A549 (cell line): ENCODE measurements at regions not wholly inside any gene's neighbourhood (a gene's known extent, or its start where the extent isn't known, plus 50 kb on each side); places are given as distances from the start of the nearest gene placed in this dataset.

Source experiments
- ATAC-seq, 2 experiments: fragments of 200-7000 bp in 1 of 2; fragments of >200 bp in 1 of 2; cut with Nextera tagmentation in 1 of 2; cut with Tn5 transposase in 1 of 2; 3 replicates each; pipeline versions ENCODE4 v1.8.0 to v1.9.1; 2018 to 2020; ENCODE audit warnings: mild to moderate bottlenecking in 1 of 2, moderate library complexity in 1 of 2
- CTCF ChIA-PET: fragments of 300-600 bp; sonication (Branson Sonifier 250); formaldehyde crosslinking; extraction: SDS; loops from one replicate; lab custom pipeline; 2021; ENCODE audit warnings: antibody characterized with exemption, inconsistent platforms; lab: Yijun Ruan, JAX
- POLR2A ChIA-PET: fragments of 350-600 bp; formaldehyde crosslinking; extraction: SDS; loops from one replicate; lab custom pipeline; 2021; ENCODE audit warnings: antibody characterized with exemption, inconsistent platforms; lab: Yijun Ruan, JAX
- DNase-seq, 2 experiments: peaks; one replicate each; pipeline versions ENCODE4 v3.0.0 to v3.0.0-alpha.2; 2011 to 2016; ENCODE audit warnings: low read depth in 1 of 2, low spot score in 1 of 2
- FAIRE-seq: peaks from 2 replicates; lab custom pipeline; 2011; peaks lifted over from hg19 to GRCh38; lab: Jason Lieb, UNC
- H3K27ac ChIP-seq, 2 experiments: fragments of >200 bp; sonication (Bioruptor Twin); formaldehyde crosslinking; 3 replicates each; pipeline ENCODE4 v1.5.1; 2016 to 2017
- H3K4me1 ChIP-seq: fragments of >200 bp; sonication (Bioruptor Twin); formaldehyde crosslinking; 3 replicates; pipeline ENCODE4 v1.6.1; 2016
- H3K4me2 ChIP-seq: fragments of >200 bp; sonication (Bioruptor Twin); formaldehyde crosslinking; 3 replicates; pipeline ENCODE4 v1.6.1; 2016
- H3K4me3 ChIP-seq: fragments of >200 bp; sonication (Bioruptor Twin); formaldehyde crosslinking; 3 replicates; pipeline ENCODE4 v1.5.1; 2016
- H3K9me3 ChIP-seq: fragments of >200 bp; sonication (Bioruptor Twin); formaldehyde crosslinking; 3 replicates; pipeline ENCODE4 v1.6.1; 2016
- ATOH8 ChIP-seq: fragments of 250-450 bp; sonication (Bioruptor Pico); IDR thresholded peaks from 2 replicates; pipeline ENCODE4 v1.5.0; 2020; ENCODE audit warnings: low read depth, mild to moderate bottlenecking, moderate library complexity
- BHLHE40 ChIP-seq: IDR thresholded peaks from 2 replicates; pipeline ENCODE4 v1.6.1; 2012; ENCODE audit warnings: low read depth, low read length, inconsistent platforms
- CEBPB ChIP-seq, 2 experiments: fragments of >200 bp in 1 of 2; sonication (Bioruptor Twin) in 1 of 2; formaldehyde crosslinking in 1 of 2; IDR thresholded peaks; 2 replicates each; pipeline ENCODE4 v1.6.1; 2012 to 2016
- EHMT2 ChIP-seq: fragments of 200-600 bp; sonication (generic); IDR thresholded peaks from 2 replicates; pipeline ENCODE4 v1.6.1; 2016; ENCODE audit warnings: antibody characterized with exemption, low read depth, mild to moderate bottlenecking, moderate library complexity
- ELK1 ChIP-seq: fragments of 150-350 bp; IDR thresholded peaks from 2 replicates; pipeline ENCODE4 v1.6.1; 2014; ENCODE audit warnings: low read depth, mild to moderate bottlenecking, low read length
- FOSB ChIP-seq: fragments of 250-450 bp; sonication (Bioruptor Pico); IDR thresholded peaks from 2 replicates; pipeline ENCODE4 v1.5.0; 2020; ENCODE audit warnings: mild to moderate bottlenecking, moderate library complexity
- HDAC2 ChIP-seq: fragments of 200-600 bp; sonication (generic); IDR thresholded peaks from 2 replicates; pipeline ENCODE4 v1.6.1; 2016
- HES2 ChIP-seq: fragments of >200 bp; sonication (Bioruptor Twin); formaldehyde crosslinking; IDR thresholded peaks from 2 replicates; pipeline ENCODE4 v1.6.1; 2016
- HMGXB4 ChIP-seq: fragments of 250-450 bp; sonication (Bioruptor Pico); IDR thresholded peaks from 2 replicates; pipeline ENCODE4 v1.5.0; 2021; ENCODE audit warnings: mild to moderate bottlenecking, moderate library complexity, borderline replicate concordance
- HOXB13 ChIP-seq: fragments of 250-450 bp; sonication (Bioruptor Pico); IDR thresholded peaks from 2 replicates; pipeline ENCODE4 v1.5.0; 2020; ENCODE audit warnings: low read depth, mild to moderate bottlenecking, moderate library complexity
- KDM5A ChIP-seq: fragments of 200-600 bp; sonication (generic); IDR thresholded peaks from 2 replicates; pipeline ENCODE4 v1.6.1; 2016; ENCODE audit warnings: antibody characterized with exemption, mild to moderate bottlenecking
- MAFK ChIP-seq: fragments of 450-650 bp; IDR thresholded peaks from 2 replicates; pipeline ENCODE4 v1.6.1; 2014; ENCODE audit not compliant: partially characterized antibody
- MAZ ChIP-seq: fragments of 150-350 bp; IDR thresholded peaks from 2 replicates; pipeline ENCODE4 v1.6.1; 2014; ENCODE audit warnings: antibody characterized with exemption, low read depth, low read length, borderline replicate concordance
- MYC ChIP-seq: IDR thresholded peaks from 2 replicates; pipeline ENCODE4 v1.6.1; 2012; ENCODE audit warnings: mild to moderate bottlenecking, inconsistent platforms, low read length, improper control_type of control experiment, borderline replicate concordance
- NFE2L2 ChIP-seq: fragments of 150-350 bp; conservative IDR thresholded peaks from 2 replicates; pipeline ENCODE4 v1.6.1; 2014; ENCODE audit warnings: low read length
- NR3C1 ChIP-seq: fragments of >200 bp; sonication (Bioruptor Twin); formaldehyde crosslinking; IDR thresholded peaks from 3 replicates; pipeline ENCODE4 v1.6.1; 2017
- PHF8 ChIP-seq: fragments of 200-600 bp; sonication (generic); IDR thresholded peaks from 2 replicates; pipeline ENCODE4 v1.6.1; 2016; ENCODE audit warnings: low read depth, mild to moderate bottlenecking, antibody characterized with exemption, moderate library complexity, borderline replicate concordance
- REST ChIP-seq: fragments of 200-600 bp; sonication (generic); IDR thresholded peaks from 2 replicates; pipeline ENCODE4 v1.6.1; 2016; ENCODE audit warnings: antibody characterized with exemption, mild to moderate bottlenecking, moderate library complexity
- SMC3 ChIP-seq: fragments of >200 bp; sonication (Bioruptor Twin); formaldehyde crosslinking; IDR thresholded peaks from 3 replicates; pipeline ENCODE4 v1.6.1; 2018; ENCODE audit warnings: inconsistent platforms
- WGBS: methylation state at CpG from one replicate; pipeline ENCODE4 v1.1.6; 2017; ENCODE audit errors: missing lambda C conversion rate; 5-methylcytosine and 5-hydroxymethylcytosine counted together
- TF ChIP-seq, protein P1 (sequence below): IDR thresholded peaks from 2 replicates; pipeline ENCODE4 v1.6.1; 2012
- TF ChIP-seq, protein P2 (sequence below): fragments of >200 bp; sonication (Bioruptor Twin); formaldehyde crosslinking; IDR thresholded peaks from 3 replicates; pipeline ENCODE4 v1.6.1; 2016

DNA sequence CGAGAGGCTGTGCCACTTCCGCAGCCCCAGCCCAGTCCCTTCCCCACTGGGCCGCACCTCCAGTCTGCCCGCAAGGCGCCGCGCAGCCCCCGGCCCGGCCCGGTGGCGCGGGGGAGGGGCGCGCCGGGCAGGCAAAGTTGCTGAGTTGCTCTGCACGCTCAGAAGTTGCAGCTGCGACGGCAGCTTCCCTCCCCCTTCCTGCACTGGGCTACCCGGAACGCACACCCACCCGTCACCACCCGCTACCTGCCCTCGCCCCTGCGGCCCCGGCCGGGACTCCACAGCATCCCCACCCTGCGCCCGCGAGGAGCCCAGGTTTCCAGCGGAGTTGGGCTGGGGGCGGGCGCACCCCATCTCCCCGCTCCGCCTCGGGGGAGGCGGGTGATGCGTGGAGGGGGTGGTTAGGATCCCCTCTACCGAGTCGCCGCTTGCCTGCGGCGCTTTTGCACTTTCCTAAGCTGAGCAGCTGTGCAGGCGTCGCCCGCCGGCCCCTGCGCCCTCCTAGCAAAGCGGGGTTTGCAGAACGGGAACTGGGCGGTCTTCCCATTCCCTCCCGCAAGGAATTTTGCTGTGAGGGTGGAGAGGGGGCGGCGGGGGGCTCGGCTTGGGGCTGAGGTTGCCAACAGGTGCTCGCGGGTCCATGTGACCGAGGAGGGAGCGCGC lies 55.9 kb upstream of the RREB1 start:
- ChIA-PET CTCF (interaction anchor here (0.7 kb wide), 1 partner anchor 330 kb away, joined by 3 read pairs; no protein-coding TSS in a partner anchor), POLR2A (interaction anchor here (1.0 kb wide), 1 partner anchor 15 kb away, joined by 3 read pairs; no protein-coding TSS in a partner anchor)
- ATAC-seq (peak; percentile 54 to 74; a peak in 5 of 6 replicates), FAIRE-seq (no peak), DNase-seq (no peak)
- Histone ChIP-seq H3K27ac (peak overlapping the region; percentile 70 to 88), H3K4me3 (peak overlapping the region; percentile 44), H3K4me1 (peaks cover 12% of the 10 kb centered on the region; the same call in 2 of the 3 replicates), H3K9me3 (no peaks in the 10 kb centered on the region), H3K4me2 (peak overlapping the region; percentile 77)
- 56% methylated on average over 10 of the region's 59 CpGs for WGBS
- TF ChIP-seq PHF8 = no peak
- TF ChIP-seq, protein P1, sequence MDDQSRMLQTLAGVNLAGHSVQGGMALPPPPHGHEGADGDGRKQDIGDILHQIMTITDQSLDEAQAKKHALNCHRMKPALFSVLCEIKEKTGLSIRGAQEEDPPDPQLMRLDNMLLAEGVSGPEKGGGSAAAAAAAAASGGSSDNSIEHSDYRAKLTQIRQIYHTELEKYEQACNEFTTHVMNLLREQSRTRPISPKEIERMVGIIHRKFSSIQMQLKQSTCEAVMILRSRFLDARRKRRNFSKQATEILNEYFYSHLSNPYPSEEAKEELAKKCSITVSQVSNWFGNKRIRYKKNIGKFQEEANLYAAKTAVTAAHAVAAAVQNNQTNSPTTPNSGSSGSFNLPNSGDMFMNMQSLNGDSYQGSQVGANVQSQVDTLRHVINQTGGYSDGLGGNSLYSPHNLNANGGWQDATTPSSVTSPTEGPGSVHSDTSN = no peak
- TF ChIP-seq, protein P2, sequence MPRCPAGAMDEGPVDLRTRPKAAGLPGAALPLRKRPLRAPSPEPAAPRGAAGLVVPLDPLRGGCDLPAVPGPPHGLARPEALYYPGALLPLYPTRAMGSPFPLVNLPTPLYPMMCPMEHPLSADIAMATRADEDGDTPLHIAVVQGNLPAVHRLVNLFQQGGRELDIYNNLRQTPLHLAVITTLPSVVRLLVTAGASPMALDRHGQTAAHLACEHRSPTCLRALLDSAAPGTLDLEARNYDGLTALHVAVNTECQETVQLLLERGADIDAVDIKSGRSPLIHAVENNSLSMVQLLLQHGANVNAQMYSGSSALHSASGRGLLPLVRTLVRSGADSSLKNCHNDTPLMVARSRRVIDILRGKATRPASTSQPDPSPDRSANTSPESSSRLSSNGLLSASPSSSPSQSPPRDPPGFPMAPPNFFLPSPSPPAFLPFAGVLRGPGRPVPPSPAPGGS = no peak
- TF ChIP-seq SMC3 = no peak
- TF ChIP-seq MAZ = no peak
- no peak for TF ChIP-seq NFE2L2
- TF ChIP-seq BHLHE40 = no peak
- TF ChIP-seq MYC = no peak
- no peak for TF ChIP-seq HDAC2
- TF ChIP-seq HES2 = no peak
- no peak for TF ChIP-seq FOSB (CRISPR knock-in tag)
- no peak for TF ChIP-seq KDM5A
- TF ChIP-seq CEBPB (IDR thresholded peaks at IDR 0.05) = no peak

DNA sequence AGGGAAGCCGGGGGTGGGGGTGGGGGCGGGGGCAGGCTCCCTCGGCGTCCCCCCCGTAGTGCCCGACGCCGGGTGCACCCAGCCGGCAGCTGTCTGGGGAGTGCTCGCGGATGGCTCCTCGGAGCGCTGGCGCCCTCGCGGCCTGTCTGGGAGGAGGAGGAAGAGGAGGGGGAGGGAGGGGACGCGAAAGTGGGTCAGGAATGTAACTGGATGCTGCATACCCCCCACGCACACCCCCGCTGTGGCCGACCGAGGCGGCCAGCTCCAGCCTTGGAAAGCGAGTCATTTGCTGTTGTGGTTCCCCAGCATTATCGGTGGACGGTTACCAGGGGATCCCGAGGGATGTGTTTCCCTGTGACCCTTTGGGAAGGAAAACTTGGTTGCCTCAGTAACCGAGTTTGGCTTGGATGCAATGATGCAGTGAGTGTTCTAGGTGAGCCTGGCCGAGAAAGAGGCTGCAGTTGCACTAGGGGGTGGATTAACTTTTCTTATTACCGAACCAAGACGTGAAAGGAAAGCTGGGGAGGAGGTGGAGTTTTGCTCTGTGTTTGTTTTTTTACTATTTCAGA lies 55.2 kb upstream of the RREB1 start:
- Histone ChIP-seq H3K9me3 (no peaks in the 10 kb centered on the region), H3K27ac (peak overlapping the region; percentile 70 to 88; a peak in 5 of 6 replicates), H3K4me3 (peak overlapping the region; percentile 44), H3K4me2 (peak overlapping the region; percentile 77), H3K4me1 (peaks cover 12% of the 10 kb centered on the region; the same call in 2 of the 3 replicates)
- no peak for DNase-seq
- ChIA-PET CTCF (no interaction called here), POLR2A (interaction anchor here (1.0 kb wide), 1 partner anchor 16 kb away, joined by 3 read pairs; no protein-coding TSS in a partner anchor)
- peak in 1 of 2 experiments; percentile 29; a peak in 3 of 6 replicates for ATAC-seq
- WGBS = 77% methylated on average over 6 of the region's 31 CpGs
- FAIRE-seq = no peak
- TF ChIP-seq MAZ (no peak), REST (no peak), MAFK (no peak), MYC (no peak), ELK1 (no peak), EHMT2 (no peak), KDM5A (no peak), HMGXB4 (no peak), NR3C1 (no peak), HOXB13 (no peak), ATOH8 (no peak)
- TF ChIP-seq, protein P1 = no peak
